GM21381 (cell line): ENCODE measurements at regions not wholly inside any gene's neighbourhood (a gene's known extent, or its start where the extent isn't known, plus 50 kb on each side); places are given as distances from the start of the nearest gene placed in this dataset.

Source experiments
- ATAC-seq: cut with Tn5 transposase; IDR thresholded peaks from one replicate; pipeline ENCODE4 v1.9.1; 2021; ENCODE audit warnings: mild to moderate bottlenecking, moderate library complexity; ENCODE audit not compliant: unreplicated experiment

DNA sequence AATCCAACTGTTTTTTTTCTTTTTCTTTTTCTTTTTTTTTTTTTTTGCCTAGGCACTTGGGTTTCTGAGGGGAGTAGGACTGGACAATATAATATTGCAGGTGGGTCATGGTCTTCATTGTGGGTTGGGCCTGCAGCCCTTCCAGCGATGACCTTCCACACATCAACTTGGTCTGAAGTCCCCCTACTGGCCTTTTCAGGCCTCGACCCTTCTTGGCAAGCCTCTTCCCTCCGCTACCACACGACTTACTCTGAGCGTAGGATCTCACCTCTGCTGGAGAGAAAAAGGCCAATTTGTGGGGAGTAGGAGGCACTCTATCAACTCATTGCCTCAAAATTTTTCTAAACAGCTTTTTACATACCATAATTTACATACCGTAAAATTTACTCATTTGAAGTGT is 51.1 kb upstream of the GRIK3 start:
- no peak for ATAC-seq

DNA sequence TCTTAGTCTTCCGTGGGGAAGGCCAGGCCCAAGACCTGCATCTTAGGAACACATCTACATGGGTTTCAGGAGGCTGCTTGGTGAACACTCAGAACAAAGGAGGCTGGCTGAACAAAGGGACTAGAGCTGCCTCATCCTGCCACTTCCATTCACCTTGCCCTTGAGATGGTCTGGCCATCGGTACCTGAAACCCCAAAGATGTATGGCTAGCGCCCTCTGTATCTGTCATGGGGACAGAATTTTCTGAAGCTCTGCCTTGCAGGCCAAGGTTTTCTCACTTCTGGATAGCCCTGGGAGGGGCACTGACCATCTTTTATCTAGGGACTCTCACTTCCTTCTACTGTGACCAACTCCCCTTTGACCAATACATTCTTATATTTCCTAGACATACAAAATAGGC is 55.4 kb upstream of the GRIK3 start:
- ATAC-seq, result no peak

- ATAC-seq, result no peak
Observed at GRCh38 chr1:37090671-37091070, 56.4 kb upstream of the GRIK3 start.

DNA sequence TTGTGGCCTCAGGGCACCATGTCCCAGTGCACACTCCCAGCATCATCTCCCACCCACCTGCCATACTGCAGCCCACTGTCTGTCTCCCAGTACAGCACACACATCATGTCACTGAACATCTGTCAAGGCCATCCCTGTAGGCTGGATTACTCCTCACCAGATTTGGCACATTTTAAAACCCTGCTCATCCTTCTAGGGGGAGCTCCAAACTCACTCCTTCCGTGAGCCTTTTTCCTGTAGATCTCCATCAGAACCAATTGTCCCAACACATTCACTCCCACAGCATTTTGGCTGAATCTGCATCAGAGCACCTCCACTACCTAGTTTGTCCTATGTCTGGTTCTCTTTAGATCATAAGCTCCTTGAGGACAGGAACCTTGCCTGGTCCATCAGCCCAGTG is 58.6 kb upstream of the GRIK3 start:
- no peak for ATAC-seq

GRCh38 chr1:37094302-37094701 is 60.0 kb upstream of the GRIK3 start:
- ATAC-seq, result peak; percentile 55

GRCh38 chr1:37096523-37096922 is 62.2 kb upstream of the GRIK3 start:
- ATAC-seq, result no peak

GRCh38 chr1:37097731-37098130 is 63.4 kb upstream of the GRIK3 start:
- no peak for ATAC-seq

DNA sequence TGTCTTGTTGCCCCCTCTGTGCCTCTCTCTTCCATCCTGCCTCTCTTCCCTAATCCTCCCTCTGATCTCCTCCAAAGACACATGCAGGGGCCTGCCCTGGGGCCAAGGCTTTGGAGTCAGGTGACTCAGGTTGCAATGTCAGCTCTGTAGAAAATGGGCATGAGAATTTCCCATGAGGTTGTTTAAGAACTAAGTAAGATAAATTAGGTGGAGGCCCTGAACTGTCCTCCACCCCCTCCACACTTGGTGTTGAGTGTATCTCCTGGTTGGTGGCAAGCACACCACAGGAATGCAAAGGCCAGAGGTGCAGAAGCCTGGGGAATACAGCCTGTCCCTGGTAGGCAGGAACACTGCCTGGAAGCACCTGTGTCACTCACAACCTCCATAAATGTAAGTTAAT is 63.9 kb upstream of the GRIK3 start:
- no peak for ATAC-seq

- ATAC-seq, result no peak
Observed at GRCh38 chr1:37100310-37100709, 66.0 kb upstream of the GRIK3 start.

DNA sequence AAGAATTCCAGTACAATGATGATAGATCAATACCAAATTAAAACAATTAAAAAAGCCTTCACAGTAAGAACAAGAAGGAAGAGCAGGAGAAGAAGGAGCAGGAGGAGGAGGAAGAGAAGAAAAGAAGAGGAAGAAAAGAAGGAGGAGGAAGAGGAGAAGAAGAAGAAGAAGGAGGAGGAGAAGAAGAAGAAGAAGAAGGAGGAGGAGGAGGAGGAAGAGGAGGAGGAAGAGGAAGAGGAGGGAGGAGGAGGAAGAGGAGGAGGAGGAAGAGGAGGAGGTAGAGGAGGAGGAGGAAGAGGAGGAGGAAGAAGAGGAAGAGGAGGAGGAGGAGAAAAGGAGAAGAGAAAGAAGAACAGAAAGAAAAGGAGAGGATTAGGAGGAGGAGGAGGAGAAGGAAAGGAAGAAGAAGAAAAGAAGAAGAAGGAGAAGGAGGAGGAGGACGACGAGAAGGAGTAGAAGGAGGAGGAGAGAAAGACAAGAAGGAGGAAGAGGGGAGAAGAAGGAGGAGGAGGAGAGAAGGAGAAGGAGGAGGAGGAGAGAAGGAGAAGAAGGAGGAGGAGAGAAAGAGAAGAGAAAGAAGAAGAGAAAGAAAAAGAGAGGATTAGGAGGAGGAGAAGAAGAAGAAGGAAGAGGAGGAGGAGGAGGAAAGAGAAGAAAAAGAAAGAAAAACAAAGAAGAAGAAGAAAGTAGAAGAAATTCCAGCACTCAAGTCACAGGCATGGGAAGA is 68.5 kb upstream of the GRIK3 start:
- no peak for ATAC-seq

- ATAC-seq, result no peak
Observed at GRCh38 chr1:37105911-37106310, 71.6 kb upstream of the GRIK3 start.

DNA sequence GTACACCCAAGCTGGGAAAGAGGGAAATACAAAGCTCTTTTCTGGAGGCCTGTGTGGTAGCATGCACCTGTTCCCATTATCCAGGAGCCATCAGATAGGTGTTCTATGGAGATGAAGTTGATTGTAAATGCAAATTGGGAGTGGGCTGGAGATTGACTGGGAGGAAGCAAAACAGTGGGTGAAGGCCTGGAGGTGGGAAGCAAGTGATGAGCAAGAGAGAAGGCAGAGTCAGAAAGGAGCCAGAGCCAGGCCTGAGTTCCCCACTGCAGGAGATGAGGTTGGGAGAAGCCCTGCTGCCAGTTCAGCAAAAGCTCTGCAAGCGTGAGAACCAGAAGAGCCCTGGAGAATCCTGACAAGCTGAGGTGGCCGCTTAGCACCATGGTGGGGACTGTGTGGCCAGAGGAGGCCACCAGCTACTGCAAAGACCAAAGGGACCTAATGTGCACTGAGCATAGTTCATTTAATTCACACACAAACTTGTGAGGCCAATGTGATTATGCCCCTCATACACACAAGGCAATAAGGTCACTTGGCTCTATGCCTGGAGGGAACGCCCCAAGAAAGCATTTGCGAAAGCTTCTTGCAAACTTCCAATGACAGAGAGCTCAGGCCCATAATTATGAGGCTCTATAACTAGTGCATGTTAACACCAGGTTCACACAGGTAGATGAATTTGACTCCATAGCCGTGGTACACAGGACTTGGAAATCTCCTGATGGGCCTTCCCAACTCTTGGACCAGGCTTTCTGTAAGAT is 73.0 kb upstream of the GRIK3 start:
- no peak for ATAC-seq

GRCh38 chr1:37108596-37109188 is 74.4 kb upstream of the GRIK3 start:
- no peak for ATAC-seq

DNA sequence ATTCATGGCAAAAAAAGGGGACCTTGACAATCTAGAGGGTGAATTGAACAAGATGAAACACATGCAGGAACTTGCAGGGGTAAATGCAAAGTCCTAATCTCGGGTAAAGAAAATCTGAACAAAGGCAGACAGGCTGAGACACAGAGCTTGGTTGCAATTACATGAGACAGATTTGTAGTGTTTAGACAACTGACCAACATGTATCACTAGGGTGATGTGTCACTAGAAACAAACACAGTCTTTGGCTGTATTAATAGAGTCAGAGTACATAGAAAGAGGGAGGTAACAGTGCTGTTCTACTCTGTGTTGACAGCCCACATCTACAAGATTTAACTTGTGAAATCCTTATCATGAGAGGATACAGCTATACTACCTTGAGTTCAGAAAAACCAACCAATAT is 78.1 kb upstream of the GRIK3 start:
- ATAC-seq, result no peak

GRCh38 chr1:37113285-37113997 is 79.1 kb upstream of the GRIK3 start:
- no peak for ATAC-seq

- ATAC-seq, result no peak
Observed at GRCh38 chr1:37118790-37119189, 84.5 kb upstream of the GRIK3 start.

DNA sequence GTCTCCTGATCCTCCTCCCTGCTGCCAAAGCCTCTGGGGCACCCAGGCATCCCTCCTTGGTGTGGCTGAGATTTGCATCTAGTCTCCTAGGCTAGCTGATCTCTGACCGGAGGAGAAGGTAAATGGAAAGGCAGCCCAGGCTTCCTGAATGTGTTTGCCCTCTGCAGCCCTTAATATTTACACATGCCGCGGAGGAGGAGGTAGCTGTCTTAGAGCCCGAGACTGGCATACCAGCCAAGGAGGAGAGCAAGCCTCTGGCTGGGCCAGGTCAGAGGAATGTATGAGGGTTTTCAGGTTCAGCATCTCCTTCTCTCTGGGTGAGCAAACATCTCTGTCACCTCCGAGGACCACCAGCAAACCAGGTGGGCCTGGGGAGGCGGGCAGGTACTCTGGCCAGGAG is 86.0 kb upstream of the GRIK3 start:
- no peak for ATAC-seq

DNA sequence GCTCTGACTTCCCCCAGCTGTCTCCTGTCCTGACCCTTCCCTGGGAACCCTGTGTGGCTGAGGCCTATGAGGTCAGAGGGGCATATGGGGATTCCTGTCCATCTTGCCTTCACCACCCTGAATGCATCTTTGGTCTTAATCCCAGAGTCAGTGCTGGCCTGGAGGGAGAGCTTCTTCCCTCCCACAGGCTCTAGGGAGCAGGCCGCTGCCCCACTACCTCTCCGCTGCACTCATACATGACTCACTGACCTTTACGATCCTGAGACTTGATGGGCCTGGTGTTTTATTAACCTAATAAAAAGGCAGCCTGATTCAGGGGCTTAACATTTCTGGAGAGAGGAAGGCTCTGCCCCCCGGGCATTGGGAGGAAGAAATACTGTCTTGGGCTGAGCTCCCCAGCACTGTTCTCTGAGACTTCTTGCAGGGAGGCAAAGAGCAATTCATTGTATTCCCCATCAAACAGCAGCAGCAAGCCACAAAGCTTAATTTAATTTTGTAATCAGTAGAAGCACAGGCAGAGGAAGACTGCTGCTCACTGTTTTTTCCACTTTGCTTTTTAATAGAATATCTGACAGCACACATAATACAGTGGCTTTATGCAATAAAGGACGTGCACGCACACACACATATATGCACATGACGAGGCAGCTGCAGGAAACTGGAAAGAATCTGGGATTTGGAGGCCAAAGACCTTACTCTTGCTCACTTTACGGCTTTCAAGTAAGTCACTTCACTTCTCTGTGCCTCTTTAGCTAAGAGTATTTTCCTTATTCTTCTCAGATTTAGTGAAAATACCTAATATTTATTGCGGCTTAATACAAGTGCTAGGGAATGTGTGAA is 89.2 kb upstream of the GRIK3 start:
- no peak for ATAC-seq

DNA sequence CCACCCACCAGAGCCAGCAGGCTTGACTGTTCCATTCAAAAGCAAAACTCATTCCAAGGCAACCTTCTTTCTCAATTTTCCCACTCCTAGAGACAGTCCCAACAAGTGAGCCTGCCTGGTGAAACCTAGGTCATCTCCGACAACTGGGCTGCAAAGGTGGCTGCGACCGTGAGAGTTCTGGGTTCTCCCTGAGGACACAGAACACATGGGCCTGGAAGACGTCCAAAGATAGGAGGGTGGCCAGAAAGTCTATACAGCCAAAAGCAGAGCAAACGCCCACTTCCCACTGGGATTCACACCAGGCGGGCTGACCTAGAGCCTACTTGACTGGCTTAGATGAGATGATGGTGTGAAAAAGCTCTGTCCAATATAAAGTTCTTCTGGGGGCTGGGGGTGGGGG is 90.2 kb upstream of the GRIK3 start:
- ATAC-seq, result no peak

GRCh38 chr1:37125295-37125694 is 91.0 kb upstream of the GRIK3 start:
- ATAC-seq, result no peak
